AG08395 (cell line): ENCODE measurements at regions not wholly inside any gene's neighbourhood (a gene's known extent, or its start where the extent isn't known, plus 50 kb on each side); places are given as distances from the start of the nearest gene placed in this dataset.
"Not testable (repeated sequence)": the region's sequence is repeated elsewhere in the genome, so short reads cannot be mapped to it uniquely, and the experiment has no call there.

Experiments used
- DNase-seq: peaks from one replicate; pipeline ENCODE4 v3.0.0; 2012; ENCODE audit warnings: mixed read lengths, low spot score

GRCh38 chr11:95647355-95647754, 142.2 kb downstream of the FAM76B start:
- DNase-seq = no peak

- DNase-seq = no peak
Measured at GRCh38 chr11:95641495-95641894, 148.1 kb downstream of the FAM76B start.

GRCh38 chr11:95638501-95638900, 151.1 kb downstream of the FAM76B start:
- no peak for DNase-seq

GRCh38 chr11:95625164-95625900, 164.2 kb downstream of the FAM76B start:
- no peak for DNase-seq

GRCh38 chr11:95616256-95616804, 173.3 kb downstream of the FAM76B start:
- no peak for DNase-seq

- DNase-seq = no peak
Measured at GRCh38 chr11:95611827-95612226, 177.8 kb downstream of the FAM76B start.

GRCh38 chr11:95610185-95610584, 179.4 kb downstream of the FAM76B start:
- not testable (repeated sequence) for DNase-seq

- no peak for DNase-seq
Measured at GRCh38 chr11:95608093-95608492, 181.5 kb downstream of the FAM76B start.

GRCh38 chr11:95606824-95607223, 182.8 kb downstream of the FAM76B start:
- no peak for DNase-seq

GRCh38 chr11:95605271-95605940, 184.2 kb downstream of the FAM76B start:
- no peak for DNase-seq

GRCh38 chr11:95599959-95600586, 189.5 kb downstream of the FAM76B start:
- no peak for DNase-seq

GRCh38 chr11:95595973-95596489, 193.6 kb downstream of the FAM76B start:
- peak; percentile 24 for DNase-seq

GRCh38 chr11:95595541-95595940, 194.0 kb downstream of the FAM76B start:
- DNase-seq = no peak

GRCh38 chr11:95593111-95593510, 196.5 kb downstream of the FAM76B start:
- DNase-seq = no peak

GRCh38 chr11:95592471-95592870, 197.1 kb downstream of the FAM76B start:
- DNase-seq = no peak

- no peak for DNase-seq
Measured at GRCh38 chr11:95589893-95590612, 199.5 kb downstream of the FAM76B start.

- DNase-seq = no peak
Measured at GRCh38 chr11:95588821-95589220, 200.8 kb downstream of the FAM76B start.

- DNase-seq = no peak
Measured at GRCh38 chr11:95586661-95587060, 202.9 kb downstream of the FAM76B start.

GRCh38 chr11:95586155-95586554, 203.4 kb downstream of the FAM76B start:
- no peak for DNase-seq

GRCh38 chr11:95585752-95586077, 203.9 kb downstream of the FAM76B start:
- no peak for DNase-seq

GRCh38 chr11:95585069-95585751, 204.4 kb downstream of the FAM76B start:
- DNase-seq = peak; percentile 16

- DNase-seq = no peak
Measured at GRCh38 chr11:95584589-95584988, 205.0 kb downstream of the FAM76B start.
